ENCODE measurements at regions not wholly inside any gene's neighbourhood (a gene's known extent, or its start where the extent isn't known, plus 50 kb on each side); places are given as distances from the start of the nearest gene placed in this dataset.

DNA sequence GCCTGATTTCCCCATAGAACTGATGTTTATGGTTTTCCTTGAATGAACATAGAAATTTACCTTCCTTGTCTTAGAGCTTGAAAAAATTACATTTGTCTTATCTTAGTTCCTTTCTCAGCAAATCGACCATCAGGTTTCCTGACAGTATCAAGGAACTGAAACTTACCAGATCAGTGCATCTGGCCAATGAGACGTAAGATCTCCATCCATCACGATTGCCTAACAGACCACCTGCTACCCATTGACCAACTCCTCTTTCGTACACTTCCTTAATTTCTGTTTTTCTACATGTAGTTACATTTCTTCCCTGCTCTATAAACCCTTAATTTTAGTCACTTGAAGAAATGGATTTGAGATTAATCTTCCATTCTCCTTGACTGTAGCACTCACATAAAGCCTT, 57.4 kb upstream of the TMPRSS15 start:
- no peak for FAIRE-seq

DNA sequence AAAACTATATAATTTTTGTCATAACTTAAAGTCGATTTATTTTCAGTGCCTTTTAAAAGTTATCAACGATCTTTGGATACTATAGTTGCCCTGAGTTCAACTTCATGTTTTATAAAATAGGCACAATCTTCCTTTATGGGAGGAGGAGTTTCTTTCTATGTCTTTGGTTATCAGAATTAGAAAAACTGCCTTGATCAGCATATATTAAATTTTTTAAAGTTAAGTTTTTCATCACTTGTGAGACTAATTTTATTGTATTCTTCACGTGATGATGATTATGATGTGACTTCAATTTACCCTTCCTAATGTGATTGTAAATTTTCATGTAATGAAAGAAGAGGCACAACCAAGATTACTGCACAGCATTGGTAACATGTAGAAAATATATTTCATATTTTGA, 58.2 kb upstream of the TMPRSS15 start:
- peak; percentile 34 for FAIRE-seq

DNA sequence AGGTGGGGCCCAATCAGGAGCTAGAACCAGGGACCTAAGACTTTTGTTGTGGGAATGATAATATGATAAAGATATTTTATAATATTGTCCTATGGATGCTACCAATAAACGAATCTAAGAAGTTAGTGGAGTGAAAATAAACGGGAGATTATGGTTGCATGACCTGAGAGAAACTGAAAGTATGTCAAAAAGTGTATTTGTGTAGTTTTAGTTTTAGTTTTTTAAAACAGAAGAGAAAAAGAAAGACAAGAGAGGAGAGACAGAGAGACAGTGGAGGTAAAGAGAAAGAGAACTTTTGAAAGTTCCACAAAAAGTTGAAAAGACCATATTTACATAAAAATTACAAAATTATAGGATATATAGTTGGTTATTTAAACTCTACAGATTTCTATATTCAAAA, 64.1 kb upstream of the TMPRSS15 start:
- no peak for FAIRE-seq

DNA sequence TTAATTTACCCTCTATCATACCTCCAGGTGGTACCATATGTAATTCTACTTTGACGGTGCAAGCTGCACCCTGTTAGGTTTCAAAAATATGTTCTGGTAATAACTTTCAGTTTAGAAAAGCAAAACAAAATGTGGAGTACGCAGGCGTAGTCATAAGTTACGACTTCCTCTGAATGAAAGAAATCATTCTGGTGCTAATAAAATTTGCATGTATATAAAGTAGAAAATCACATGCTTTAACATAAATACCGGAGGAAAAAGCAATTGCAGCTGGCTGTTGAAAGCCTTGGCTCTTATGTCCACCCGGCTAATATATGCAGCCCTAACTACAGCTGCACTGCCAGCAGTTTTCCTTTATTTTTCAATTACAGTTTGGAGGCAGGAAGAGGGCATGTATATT, 65.2 kb upstream of the TMPRSS15 start:
- no peak for FAIRE-seq

DNA sequence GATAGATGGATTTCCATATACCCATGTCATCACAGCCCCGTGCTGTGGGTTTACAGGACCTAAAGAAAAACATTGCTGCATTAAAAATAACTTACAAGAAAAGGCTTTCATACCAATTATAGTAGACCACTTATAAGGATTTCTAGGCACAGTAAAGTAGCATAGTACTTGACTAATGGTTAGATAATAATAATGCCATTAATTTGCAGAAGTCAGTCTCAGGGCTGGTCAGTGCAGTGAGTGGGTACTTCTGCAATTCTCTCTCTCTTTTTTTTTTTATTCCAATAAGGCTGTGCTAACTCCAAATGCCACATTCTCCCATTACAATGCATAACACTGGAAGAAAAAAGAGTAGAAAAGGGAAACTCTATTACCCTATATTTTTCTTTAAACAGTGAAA, 73.1 kb upstream of the TMPRSS15 start:
- FAIRE-seq: no peak

DNA sequence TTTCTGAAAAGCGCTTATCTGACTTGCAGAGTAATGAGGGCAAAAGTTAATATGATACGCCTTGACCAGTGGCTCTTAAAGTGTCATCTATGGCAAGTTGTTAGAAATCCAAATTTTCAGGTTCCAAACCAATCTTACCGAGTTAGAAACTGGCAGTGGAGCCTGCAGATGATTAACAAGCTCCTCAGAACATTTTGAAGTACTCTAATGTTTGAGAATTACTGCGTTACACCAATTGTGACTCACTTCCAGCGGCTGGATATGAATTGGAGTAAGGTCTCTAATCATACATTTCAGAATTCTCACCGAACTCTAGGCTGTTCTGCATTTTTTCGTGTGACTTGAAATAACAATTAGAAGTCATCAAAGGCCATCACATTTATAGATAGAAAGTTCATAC, 73.5 kb upstream of the TMPRSS15 start:
- FAIRE-seq: no peak

DNA sequence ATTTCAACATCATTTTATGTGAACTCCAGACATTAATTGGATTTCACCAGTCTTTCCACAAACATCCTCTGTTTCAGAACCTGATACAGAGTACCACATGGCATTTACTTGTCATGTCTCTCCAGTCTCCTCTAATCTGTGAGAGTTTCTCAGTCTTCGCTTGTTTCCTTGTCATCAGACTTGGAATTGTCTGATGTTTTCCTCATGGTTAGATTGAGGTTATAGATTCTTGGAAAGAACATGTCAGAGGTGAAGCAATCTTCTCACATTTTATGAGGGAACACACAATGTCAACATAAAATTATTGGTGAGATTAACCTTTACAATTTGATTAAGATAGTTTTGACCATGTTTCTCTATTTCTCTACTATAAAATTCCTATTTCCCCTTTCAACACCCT, 74.9 kb upstream of the TMPRSS15 start:
- no peak for FAIRE-seq

DNA sequence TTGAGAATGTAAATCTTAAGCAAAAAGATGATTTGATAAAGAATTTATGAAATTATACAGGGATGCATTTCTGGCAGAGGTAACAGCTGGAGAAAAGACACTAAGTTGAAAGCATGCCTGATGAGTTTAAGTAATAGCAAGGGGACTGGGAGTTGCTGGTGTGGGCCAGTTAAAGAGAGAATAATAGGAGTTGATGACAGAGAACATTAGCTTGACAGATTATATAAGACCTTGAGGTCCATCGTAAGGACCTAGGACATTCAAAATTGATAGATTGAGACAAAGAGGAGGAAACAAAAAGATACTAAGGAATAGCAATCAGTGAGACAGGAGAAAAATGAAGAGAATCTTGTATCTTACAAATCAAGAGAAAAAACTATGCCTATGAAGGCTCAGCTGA, 84.7 kb upstream of the TMPRSS15 start:
- FAIRE-seq: no peak

DNA sequence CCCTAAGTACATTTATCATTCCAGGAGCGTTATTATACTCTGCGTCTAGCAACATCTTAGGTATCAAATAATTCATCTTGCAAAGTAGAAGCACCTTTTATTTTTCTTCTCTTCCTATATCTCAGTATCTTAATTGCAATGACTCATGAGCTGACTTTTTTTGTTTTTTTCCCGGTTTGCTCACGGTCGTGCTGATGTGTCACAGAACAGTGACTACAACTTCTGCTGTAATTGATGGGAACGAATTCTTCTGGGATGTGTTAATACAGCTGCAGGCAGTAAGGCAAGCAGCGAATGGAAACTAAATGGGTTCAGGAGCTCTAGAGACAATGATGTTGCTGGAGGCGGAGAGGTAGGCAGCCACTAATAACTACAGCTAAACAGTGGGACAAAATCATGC, 89.8 kb upstream of the TMPRSS15 start:
- FAIRE-seq: no peak

DNA sequence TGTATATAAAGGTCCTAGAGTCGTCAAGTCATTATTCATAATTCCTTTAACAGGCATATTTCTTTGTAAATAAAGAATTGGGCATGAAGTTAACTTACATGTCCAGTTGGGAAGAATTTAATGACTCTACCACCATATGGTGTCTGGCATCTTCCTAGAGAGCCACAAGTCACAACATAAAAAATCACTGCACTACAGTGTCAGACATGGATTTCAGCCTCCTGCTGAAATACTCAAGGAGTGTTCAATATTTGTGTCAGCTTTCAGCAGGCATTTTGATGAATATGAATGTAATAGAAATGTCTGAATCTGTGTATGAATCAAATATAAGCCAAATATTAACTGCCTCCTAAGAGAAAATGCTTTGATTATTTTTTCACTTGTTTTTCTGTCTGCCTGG, 91.9 kb upstream of the TMPRSS15 start:
- no peak for FAIRE-seq

DNA sequence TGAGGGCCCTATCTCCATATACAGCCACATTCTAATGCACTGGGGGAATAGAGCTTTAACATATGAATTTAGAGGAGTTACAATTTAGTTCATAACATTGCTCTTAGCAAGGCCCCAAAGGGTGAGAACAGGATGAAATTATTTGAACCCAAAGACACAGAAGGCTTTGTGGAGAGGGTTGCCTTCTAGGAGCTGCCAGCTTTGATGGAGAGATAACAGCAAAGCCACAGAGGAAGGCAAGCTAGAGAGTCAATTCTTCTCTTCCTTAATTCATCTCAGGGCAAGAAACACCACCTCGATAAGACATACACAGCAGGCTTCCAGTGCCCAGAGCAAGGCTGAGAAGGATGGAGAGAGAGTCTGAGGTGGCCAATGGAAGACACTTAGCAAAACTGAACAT, 94.8 kb upstream of the TMPRSS15 start:
- FAIRE-seq: no peak

DNA sequence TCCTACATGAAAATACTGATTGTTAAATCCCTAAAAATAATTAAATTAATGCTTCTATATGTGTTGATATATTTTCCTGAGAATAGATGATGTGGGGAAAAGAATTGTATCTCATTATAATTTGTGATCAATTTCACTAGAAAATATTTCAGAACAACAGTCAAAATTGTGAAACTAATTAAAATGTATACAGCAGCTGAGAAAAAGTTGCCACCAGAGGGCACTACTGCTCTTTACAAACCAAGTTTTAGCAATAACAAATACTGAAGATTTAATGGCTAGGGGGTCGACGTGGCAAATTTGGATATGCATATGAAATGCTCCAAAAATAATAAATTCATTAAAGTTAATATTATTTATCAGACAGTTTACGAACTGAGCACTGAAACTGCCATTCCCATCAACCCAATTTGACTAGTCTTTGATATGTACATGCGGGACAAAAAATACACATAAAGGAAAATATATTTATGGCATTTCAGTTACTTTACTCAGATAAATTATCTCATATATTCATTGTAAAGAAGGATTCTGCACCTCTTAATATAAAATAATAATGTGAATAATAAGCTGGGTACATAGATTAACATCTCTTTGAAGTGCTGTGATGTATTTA, 96.3 kb upstream of the TMPRSS15 start:
- FAIRE-seq: peak; percentile 93

DNA sequence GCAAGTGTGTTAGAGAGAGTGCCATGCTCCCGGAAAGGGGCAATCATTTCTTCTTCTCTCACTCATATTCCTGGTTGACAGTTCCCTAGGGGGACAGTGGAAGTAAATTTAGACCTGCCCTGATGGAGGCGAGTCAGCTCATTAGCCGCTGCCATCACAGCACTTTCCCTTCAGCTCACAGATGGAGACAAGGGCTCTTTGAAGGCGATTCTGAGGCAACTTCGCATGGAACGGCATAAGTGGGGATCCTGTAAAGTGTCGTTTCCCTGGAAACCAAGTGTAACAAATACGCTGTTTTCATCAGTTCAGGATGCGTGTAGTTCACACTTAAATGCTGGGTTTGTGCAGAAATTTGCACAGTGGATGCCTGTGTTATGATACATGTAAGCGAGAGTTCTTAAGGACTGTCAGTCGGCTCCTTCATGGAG, 114.5 kb upstream of the TMPRSS15 start:
- FAIRE-seq: no peak

DNA sequence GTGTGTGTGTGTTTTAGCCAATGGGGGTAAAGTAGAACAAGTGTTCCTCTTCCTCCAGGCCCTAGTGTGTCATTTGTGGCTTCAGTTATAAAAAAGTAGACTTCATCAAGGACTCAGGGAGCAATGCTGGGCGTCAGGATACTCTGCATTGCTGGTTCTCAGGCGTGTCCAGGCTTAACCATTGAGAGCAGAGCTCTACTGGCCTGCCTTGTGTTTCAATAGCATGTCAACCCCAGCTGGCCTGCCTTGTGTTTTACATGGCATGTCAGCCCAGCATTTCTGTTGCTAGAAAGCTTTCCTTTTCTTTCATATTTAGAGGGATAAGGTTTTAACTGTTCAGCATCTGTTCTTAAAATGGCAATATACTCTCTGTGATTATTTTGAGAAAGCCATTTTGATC, 117.6 kb upstream of the TMPRSS15 start:
- no peak for FAIRE-seq

DNA sequence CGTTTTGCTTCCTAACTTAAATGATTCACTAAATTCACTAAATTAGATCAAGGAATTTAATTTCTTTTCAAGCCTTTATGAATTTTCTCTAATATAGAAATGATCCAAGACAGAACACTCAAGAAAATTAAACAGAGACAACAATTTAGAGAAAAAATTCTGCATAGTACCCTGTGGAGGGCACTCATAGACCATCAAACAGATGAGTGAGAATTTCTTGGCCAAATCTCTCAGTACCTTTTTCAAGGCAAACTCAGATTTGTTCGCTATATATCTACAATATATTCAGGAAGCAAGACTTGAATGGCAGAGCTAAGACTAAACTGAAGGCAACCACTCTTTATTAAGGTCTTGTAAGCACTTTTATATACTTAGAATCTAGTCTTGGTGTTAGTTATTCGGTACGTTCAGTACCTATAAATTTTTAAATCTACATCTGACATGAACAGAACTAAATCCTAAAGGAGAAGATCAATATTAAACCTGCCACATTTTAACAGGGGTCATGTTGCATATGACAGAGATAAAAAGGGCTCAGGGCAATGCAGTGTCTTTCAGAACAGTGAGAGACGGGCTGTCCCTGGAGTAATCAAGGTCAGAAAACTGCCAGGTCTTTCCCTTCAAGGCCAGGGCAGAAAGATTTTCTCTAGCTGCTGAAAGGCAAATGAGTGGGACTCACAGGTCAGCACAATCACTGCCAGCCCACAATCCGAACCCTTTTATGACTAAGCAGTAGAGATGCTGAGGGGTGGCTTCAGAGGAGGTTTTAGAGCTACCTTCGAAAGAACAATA, 118.8 kb upstream of the TMPRSS15 start:
- FAIRE-seq: peak; percentile 63

DNA sequence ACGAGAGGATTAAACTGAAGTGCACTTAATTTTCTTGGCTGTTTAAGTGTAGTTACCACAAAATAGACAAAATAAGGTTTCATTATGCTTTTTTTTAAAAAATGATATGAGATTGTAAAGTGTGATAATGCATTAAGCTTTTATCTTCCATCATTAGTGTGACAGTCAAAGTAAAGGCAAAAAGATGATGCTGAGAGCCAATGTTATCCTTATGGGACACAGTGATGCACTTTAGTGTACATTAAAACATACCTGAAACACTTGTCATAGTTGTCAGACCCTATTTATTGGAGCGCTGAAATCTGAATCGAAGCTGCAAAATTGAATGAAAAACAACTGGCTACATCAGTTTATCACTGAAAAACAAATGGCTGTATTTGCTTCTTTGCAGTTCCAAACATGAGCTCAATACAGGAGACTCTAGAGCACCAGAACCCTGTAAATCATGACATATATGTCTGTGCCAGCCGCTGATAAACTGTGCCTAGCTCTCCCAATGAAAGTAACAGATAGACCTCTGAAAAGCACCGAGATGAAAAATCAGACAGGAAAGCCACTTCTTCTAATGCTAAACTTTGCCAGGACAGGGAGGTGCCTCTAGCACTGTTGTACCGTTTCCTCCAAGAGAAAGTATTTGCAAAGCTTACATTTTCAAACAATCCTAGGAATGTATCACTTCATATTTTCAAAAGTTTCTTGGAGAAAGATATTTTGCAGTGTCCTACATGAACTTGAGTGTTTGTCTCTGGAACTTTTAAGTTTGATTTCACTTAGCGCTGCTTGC, 120.7 kb upstream of the TMPRSS15 start:
- no peak for FAIRE-seq

DNA sequence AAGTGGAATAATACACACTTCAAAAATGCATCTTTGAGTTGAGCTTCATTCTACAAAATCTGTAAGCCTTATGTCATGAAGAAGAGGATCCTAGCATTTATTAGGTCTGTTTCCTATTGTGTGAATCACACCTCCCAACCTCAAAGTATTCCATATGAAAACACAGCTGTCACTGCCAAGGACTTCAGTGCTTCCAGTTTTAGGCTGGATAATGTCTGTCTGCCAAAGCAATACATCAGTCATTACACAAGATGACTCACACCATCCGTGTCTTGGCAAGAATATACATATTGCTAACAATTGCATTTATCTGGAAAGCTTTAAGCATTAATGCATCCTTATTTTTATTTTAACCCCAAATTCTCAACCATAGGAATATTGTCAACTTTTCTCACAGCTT, 125.7 kb upstream of the TMPRSS15 start:
- no peak for FAIRE-seq

DNA sequence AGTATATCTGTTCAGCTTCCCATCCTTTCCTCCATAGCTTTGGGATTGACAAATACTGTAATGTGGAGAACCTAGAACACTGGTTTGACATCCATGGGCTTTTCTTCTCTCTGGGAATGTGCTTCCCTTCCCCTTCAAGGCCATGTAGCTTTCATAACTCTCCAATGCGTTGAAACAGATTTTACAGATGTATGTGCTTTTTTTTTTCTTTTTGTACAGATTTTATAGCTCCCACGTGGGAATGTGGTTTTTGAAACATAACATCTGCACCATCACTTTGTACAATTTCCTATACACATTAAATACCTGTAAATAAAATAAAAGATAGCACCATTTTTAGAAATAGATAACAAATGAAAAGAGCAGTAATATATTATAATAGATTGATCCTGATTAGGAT, 138.5 kb upstream of the TMPRSS15 start:
- FAIRE-seq: no peak

DNA sequence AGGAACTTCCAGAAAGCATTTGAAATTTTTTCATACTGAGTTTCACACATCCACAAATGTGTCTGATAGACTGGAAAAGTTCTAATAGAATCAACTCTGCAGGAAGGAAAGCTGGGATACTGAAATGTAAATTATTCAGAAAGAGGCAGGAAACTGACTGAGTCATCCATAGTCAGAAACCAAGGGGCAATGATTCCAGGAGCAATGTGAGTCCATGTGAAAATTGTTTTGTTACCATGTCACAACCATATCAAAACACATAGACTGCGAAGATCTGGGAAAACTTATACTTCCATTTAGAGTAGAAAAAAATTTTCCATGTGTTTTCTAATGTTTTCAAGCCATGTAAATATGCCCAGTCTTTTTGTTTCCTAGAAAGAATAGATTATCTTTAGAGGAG, 142.3 kb upstream of the TMPRSS15 start:
- FAIRE-seq: no peak

DNA sequence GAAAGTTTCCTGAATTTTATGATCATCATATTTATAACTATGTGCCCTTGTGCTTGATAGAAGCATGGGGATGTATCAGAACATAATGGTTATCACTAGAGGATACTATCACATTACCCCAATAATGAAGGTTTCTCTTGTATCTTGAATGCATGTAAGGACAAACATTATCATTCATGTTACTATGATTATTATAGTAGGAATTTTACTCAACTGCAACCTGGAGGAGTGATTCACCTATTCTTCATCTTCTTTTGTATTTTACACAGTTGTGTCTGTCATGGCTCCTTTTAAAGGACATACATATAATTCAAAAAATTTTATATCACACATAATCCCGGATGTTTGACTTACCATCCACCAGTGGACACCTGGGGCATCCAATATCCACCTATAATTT, 143.8 kb upstream of the TMPRSS15 start:
- no peak for FAIRE-seq

DNA sequence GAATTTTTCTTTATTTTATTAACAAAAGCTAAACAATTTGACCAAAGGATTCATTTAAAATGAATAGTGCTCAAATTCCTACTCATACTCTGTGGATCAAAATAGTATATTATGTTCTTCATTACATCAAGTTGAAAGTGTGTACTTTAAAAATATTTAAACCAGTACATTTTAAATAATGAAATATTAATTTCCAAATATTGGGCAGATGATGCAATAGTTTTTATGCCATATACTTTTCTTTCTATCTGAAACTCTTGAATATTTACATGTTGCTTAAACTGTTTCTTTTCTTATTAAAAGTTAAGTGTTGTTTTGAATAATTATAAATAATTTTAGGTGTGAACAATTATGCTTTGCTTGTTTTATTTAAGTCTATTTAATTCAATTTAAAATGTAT, 144.7 kb upstream of the TMPRSS15 start:
- peak; percentile 83 for FAIRE-seq

DNA sequence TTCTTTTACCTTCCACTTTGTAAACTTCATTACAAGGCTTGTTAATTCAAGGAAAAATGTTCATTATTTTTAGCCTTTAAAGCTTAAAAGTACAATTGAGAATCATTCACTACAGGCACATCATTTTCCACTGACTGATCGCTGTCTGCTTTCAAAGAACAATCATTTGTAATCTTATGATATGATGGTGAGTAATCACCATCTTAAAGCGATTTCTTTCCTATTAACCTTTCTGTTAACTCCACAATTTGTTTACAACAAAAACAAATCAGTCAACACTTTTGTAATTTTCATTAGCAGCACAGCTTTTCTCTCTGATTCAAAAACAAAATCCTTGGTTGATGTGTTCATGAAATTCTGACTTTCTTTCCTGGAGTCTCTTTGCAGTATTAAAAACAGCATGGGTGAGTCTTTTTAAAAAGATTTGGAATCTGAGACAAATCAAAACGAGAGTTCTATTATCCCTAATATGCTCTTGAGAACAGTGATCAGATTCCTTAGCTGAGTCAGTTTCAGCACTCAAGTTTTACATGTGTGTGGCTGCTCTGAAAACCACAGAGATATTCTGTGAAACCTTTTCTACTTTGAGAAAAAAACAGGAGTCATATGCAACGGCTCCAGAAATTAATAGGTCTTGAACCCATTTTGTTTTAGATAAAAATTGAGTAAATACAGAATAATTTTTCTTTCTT, 145.8 kb upstream of the TMPRSS15 start:
- FAIRE-seq: no peak

DNA sequence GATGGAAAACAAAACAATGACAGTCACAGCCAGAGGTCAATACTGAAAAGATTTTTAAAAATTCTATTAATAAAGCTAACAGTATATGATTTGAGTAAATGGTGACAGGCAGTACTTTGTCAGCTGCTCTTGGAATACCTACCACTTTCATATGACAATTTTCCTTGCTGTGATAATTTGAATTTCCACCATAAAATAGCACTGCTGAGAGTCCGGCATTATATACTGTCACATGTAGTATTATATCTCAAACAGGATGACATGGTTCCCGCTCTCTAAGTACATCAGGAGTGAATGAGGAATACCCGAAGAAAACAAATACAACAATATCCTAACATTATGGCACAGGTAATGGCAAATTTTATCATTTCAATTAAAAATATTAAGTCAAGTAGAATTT, 146.8 kb upstream of the TMPRSS15 start:
- FAIRE-seq: no peak

DNA sequence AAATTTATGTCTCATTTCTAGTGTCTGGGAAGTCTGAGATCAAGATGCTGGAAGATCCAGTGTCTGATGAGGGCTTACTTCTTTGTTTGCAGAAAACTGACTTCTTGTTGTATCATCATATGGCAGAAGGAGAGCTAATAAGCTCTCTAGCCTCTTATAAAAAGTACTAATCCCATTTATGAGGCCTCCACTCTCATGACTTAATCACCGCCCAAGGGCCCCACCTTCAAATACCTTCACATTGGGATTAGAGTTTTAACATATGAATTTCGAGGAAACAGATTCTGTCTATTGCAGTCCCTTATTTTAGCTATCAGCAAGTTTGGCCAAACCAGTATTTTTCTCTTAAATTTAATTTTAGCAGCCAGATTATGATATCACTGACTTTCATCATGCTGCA, 150.2 kb upstream of the TMPRSS15 start:
- no peak for FAIRE-seq

Data from A204.1 (cell line).